ENCODE measurements at regions not wholly inside any gene's neighbourhood (a gene's known extent, or its start where the extent isn't known, plus 50 kb on each side); places are given as distances from the start of the nearest gene placed in this dataset.

DNA sequence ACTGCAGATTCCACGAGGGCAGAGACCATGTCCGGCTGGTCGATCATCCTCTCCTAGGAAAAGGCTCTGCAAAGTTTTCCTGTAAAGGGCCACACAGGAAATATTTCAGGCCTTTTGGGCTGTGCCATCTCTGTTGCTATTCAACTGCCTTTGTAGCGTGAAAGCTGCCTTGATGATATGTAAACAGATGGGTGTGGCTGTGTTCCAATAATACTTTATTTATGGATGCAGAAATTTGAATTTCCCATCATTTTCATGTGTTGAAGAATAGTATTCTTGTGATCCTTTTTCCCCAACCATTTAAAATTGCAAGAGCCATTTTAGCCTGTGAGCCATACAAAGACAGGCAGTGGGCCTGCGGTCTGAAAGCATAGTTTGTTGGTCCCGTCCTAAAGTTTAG, 950.7 kb upstream of the RBFOX1 start:
- Histone ChIP-seq H3K27ac (no peak overlapping the region), H3K27me3 (no peaks in the 10 kb centered on the region), H3K9me3 (no peaks in the 10 kb centered on the region), H3K36me3 (ENCODE audit: low read depth, missing control alignments) (no peaks in the 10 kb centered on the region), H3K4me3 (no peak overlapping the region), H3K4me1 (no peaks in the 10 kb centered on the region)
- intact Hi-C loops (cut with DNase I; ENCODE audit: low total_unique reads): no loop called here
- WGBS, 2 donors: 80 to 93% methylated on average over 6 of the region's 6 CpGs
- no peak for TF ChIP-seq POLR2A (IDR thresholded peaks at IDR 0.05)
- TF ChIP-seq, protein P1, sequence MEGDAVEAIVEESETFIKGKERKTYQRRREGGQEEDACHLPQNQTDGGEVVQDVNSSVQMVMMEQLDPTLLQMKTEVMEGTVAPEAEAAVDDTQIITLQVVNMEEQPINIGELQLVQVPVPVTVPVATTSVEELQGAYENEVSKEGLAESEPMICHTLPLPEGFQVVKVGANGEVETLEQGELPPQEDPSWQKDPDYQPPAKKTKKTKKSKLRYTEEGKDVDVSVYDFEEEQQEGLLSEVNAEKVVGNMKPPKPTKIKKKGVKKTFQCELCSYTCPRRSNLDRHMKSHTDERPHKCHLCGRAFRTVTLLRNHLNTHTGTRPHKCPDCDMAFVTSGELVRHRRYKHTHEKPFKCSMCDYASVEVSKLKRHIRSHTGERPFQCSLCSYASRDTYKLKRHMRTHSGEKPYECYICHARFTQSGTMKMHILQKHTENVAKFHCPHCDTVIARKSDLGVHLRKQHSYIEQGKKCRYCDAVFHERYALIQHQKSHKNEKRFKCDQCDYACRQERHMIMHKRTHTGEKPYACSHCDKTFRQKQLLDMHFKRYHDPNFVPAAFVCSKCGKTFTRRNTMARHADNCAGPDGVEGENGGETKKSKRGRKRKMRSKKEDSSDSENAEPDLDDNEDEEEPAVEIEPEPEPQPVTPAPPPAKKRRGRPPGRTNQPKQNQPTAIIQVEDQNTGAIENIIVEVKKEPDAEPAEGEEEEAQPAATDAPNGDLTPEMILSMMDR (IDR thresholded peaks at IDR 0.05): no peak
- DNase-seq: no peak

GRCh38 chr16:6377956-6378355, 954.7 kb upstream of the RBFOX1 start:
- Histone ChIP-seq H3K9me3 (no peaks in the 10 kb centered on the region), H3K27ac (no peak overlapping the region), H3K4me1 (no peaks in the 10 kb centered on the region), H3K4me3 (no peak overlapping the region), H3K36me3 (ENCODE audit: low read depth, missing control alignments) (no peaks in the 10 kb centered on the region), H3K27me3 (no peaks in the 10 kb centered on the region)
- intact Hi-C loops (cut with DNase I; ENCODE audit: low total_unique reads): no loop called here
- WGBS, 2 donors: 83 to 85% methylated on average over 6 to 11 of the region's 11 CpGs
- DNase-seq: no peak
- TF ChIP-seq, protein P1 (IDR thresholded peaks at IDR 0.05): no peak
- no peak for TF ChIP-seq POLR2A (IDR thresholded peaks at IDR 0.05)

DNA sequence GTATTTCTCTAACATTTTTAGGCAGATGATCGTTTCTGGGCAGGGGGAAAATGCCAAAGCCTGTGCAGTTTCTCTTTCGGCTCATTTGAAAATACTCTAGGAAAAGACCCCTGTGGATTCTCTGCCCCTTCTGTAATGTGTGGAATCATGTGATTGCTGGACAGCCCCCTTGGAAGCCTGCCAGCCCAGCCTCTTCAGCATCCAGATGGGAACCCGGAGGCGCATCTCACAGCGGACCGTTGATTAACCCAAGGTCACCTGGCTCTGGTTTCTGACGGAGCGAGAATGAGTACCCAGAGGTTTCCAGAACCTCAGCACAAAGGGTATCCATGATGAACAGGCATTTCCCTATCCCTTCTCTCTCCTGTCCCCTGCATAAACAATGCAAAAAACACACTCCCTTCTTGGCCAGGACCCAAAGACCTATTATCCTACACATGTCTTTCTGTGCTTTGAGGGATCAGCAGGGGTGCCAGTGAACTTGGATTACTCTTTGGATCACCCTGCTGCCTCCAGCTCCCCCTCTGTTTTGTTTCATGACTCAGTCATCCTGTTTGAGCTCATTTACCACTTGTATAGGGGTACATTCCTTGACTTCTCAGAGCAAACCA, 957.1 kb upstream of the RBFOX1 start:
- H3K4me3 ChIP-seq: no peak overlapping the region

GRCh38 chr16:6374821-6375220, 957.8 kb upstream of the RBFOX1 start:
- Histone ChIP-seq H3K27ac (no peak overlapping the region), H3K4me1 (no peaks in the 10 kb centered on the region), H3K27me3 (no peaks in the 10 kb centered on the region), H3K9me3 (no peaks in the 10 kb centered on the region), H3K4me3 (no peak overlapping the region), H3K36me3 (ENCODE audit: low read depth, missing control alignments) (no peaks in the 10 kb centered on the region)
- no peak for DNase-seq
- intact Hi-C loops (cut with DNase I; ENCODE audit: low total_unique reads): no loop called here
- 11 to 30% methylated on average over 3 of the region's 3 CpGs for WGBS, 2 donors
- no peak for TF ChIP-seq POLR2A (IDR thresholded peaks at IDR 0.05)
- TF ChIP-seq, protein P1 (IDR thresholded peaks at IDR 0.05): no peak

More for the DNA sequence above, 957.1 kb upstream of the RBFOX1 start:
- Histone ChIP-seq H3K9me3 (no peaks in the 10 kb centered on the region), H3K4me1 (no peaks in the 10 kb centered on the region), H3K36me3 (ENCODE audit: low read depth, missing control alignments) (no peaks in the 10 kb centered on the region), H3K27ac (no peak overlapping the region), H3K27me3 (no peaks in the 10 kb centered on the region)
- TF ChIP-seq, protein P1 (IDR thresholded peaks at IDR 0.05): no peak
- no peak for TF ChIP-seq POLR2A (IDR thresholded peaks at IDR 0.05)
- no peak for DNase-seq
- intact Hi-C loops (cut with DNase I; ENCODE audit: low total_unique reads): no loop called here
- 27 to 39% methylated on average over 7 to 8 of the region's 8 CpGs for WGBS, 2 donors

- Histone ChIP-seq H3K4me1 (no peaks in the 10 kb centered on the region), H3K9me3 (no peaks in the 10 kb centered on the region), H3K27me3 (no peaks in the 10 kb centered on the region), H3K27ac (no peak overlapping the region), H3K36me3 (ENCODE audit: low read depth, missing control alignments) (no peaks in the 10 kb centered on the region), H3K4me3 (no peak overlapping the region)
- DNase-seq: no peak
- WGBS, 2 donors: 89 to 94% methylated on average over 3 of the region's 3 CpGs
- intact Hi-C loops (cut with DNase I; ENCODE audit: low total_unique reads): no loop called here
- TF ChIP-seq, protein P1 (IDR thresholded peaks at IDR 0.05): no peak
- no peak for TF ChIP-seq POLR2A (IDR thresholded peaks at IDR 0.05)
Measured at GRCh38 chr16:6364846-6365245, 967.8 kb upstream of the RBFOX1 start.
